IMR-90 (cell line): ENCODE measurements at regions not wholly inside any gene's neighbourhood (a gene's known extent, or its start where the extent isn't known, plus 50 kb on each side); places are given as distances from the start of the nearest gene placed in this dataset.

Experiments used
- ATAC-seq: fragments of 200-7000 bp; cut with Tn5 transposase; 2 replicates; pipeline ENCODE4 v1.9.1; 2020; ENCODE audit warnings: low read depth, mild to moderate bottlenecking, moderate library complexity
- BruUV-seq: library from RNA; stranded (reverse); fragments of 400-500 nt; replicated peaks from 2 replicates; lab custom pipeline; 2021; lab: Mats Ljungman, UMichigan
- CTCF ChIA-PET: fragments of 300-600 bp; formaldehyde crosslinking; extraction: SDS; loops from one replicate; lab custom pipeline; 2021; ENCODE audit warnings: antibody characterized with exemption; lab: Yijun Ruan, JAX
- POLR2A ChIA-PET: fragments of 300-600 bp; sonication (Branson Sonifier 250); formaldehyde crosslinking; loops from one replicate; lab custom pipeline; 2022; ENCODE audit warnings: antibody characterized with exemption; ENCODE audit not compliant: unreplicated experiment; lab: Charles Lee
- DNase-seq: peaks from one replicate; pipeline ENCODE4 v3.0.0; 2013
- H2AFZ ChIP-seq: replicated peaks from 2 replicates; pipeline ENCODE3; 2013; ENCODE audit warnings: low read length, mild to moderate bottlenecking; ENCODE audit not compliant: poor library complexity
- H2AK5ac ChIP-seq: 2 replicates; pipeline ENCODE4 v1.6.1; 2013; ENCODE audit warnings: low read depth, low read length, inconsistent platforms
- H2AK9ac ChIP-seq: replicated peaks from 2 replicates; pipeline ENCODE3; 2013; ENCODE audit warnings: mild to moderate bottlenecking, low read depth, low read length, moderate library complexity; ENCODE audit not compliant: poor library complexity
- H2BK120ac ChIP-seq: 2 replicates; pipeline ENCODE4 v1.6.1; 2013; ENCODE audit warnings: low read depth, low read length, inconsistent platforms
- H2BK15ac ChIP-seq: 3 replicates; pipeline ENCODE4 v1.6.1; 2013; ENCODE audit warnings: low read depth, low read length, inconsistent platforms
- H2BK20ac ChIP-seq: 2 replicates; pipeline ENCODE4 v1.6.1; 2013; ENCODE audit warnings: low read depth, mild to moderate bottlenecking, inconsistent platforms, low read length, moderate library complexity
- H2BK5ac ChIP-seq: 2 replicates; pipeline ENCODE4 v1.6.1; 2013; ENCODE audit warnings: mild to moderate bottlenecking, low read depth, low read length, inconsistent platforms; ENCODE audit not compliant: poor library complexity, severe bottlenecking
- H3K14ac ChIP-seq: replicated peaks from 2 replicates; pipeline ENCODE4 v1.6.1; 2013; ENCODE audit warnings: low read depth, low read length, inconsistent platforms
- H3K18ac ChIP-seq: 2 replicates; pipeline ENCODE4 v1.6.1; 2013; ENCODE audit warnings: low read depth, low read length, control low read depth
- H3K23ac ChIP-seq: 2 replicates; pipeline ENCODE4 v1.6.1; 2013; ENCODE audit warnings: low read depth, low read length, inconsistent platforms
- H3K27ac ChIP-seq: 2 replicates; pipeline ENCODE4 v1.5.1; 2013; ENCODE audit warnings: mild to moderate bottlenecking, control low read depth, low read length; ENCODE audit not compliant: insufficient read depth
- H3K27me3 ChIP-seq: 2 replicates; pipeline ENCODE4 v1.6.1; 2013; ENCODE audit warnings: low read length; ENCODE audit not compliant: control insufficient read depth, insufficient read depth
- H3K36me3 ChIP-seq: 2 replicates; pipeline ENCODE4 v1.6.1; 2013; ENCODE audit warnings: low read length, mixed read lengths; ENCODE audit not compliant: control insufficient read depth, insufficient read depth
- H3K4ac ChIP-seq: 2 replicates; pipeline ENCODE4 v1.6.1; 2013; ENCODE audit warnings: low read depth, low read length, inconsistent platforms
- H3K4me1 ChIP-seq: 2 replicates; pipeline ENCODE4 v1.6.1; 2013; ENCODE audit warnings: low read length, mixed read lengths; ENCODE audit not compliant: control insufficient read depth, insufficient read depth
- H3K4me2 ChIP-seq: 2 replicates; pipeline ENCODE4 v1.6.1; 2013; ENCODE audit warnings: low read depth, mild to moderate bottlenecking, control low read depth, low read length, moderate library complexity
- H3K4me3 ChIP-seq: 2 replicates; pipeline ENCODE4 v1.5.1; 2013; ENCODE audit warnings: low read depth, mild to moderate bottlenecking, control low read depth, low read length, moderate library complexity; ENCODE audit not compliant: insufficient read depth
- H3K56ac ChIP-seq: 2 replicates; pipeline ENCODE4 v1.6.1; 2013; ENCODE audit warnings: low read length, inconsistent platforms; ENCODE audit not compliant: insufficient read depth; ENCODE audit errors: extremely low read depth
- H3K79me1 ChIP-seq, 2 experiments: 2 replicates each; pipeline ENCODE4 v1.6.1; 2013; ENCODE audit warnings: low read length in 2 of 2, inconsistent platforms in 1 of 2, low read depth in 1 of 2
- H3K9ac ChIP-seq: 2 replicates; pipeline ENCODE4 v1.6.1; 2013; ENCODE audit warnings: low read depth, low read length, control low read depth
- H3K9me1 ChIP-seq: 2 replicates; pipeline ENCODE4 v1.6.1; 2013; ENCODE audit warnings: low read length, inconsistent platforms; ENCODE audit not compliant: insufficient read depth
- H3K9me3 ChIP-seq: 2 replicates; pipeline ENCODE4 v1.6.1; 2013; ENCODE audit warnings: low read length; ENCODE audit not compliant: control insufficient read depth, insufficient read depth
- H4K20me1 ChIP-seq: 2 replicates; pipeline ENCODE4 v1.6.1; 2013; ENCODE audit warnings: low read length, inconsistent platforms; ENCODE audit not compliant: insufficient read depth
- H4K5ac ChIP-seq: 2 replicates; pipeline ENCODE4 v1.6.1; 2013; ENCODE audit warnings: mild to moderate bottlenecking, low read depth, low read length, control low read depth
- H4K8ac ChIP-seq, 2 experiments: 2 replicates each; pipeline ENCODE4 v1.6.1; 2013; ENCODE audit warnings: low read depth in 2 of 2, low read length in 2 of 2, control low read depth in 1 of 2, inconsistent platforms in 1 of 2
- H4K91ac ChIP-seq: 2 replicates; pipeline ENCODE4 v1.6.1; 2013; ENCODE audit warnings: low read depth, low read length, inconsistent platforms; ENCODE audit not compliant: insufficient read depth
- BHLHE40 ChIP-seq: fragments of 150-350 bp; IDR thresholded peaks from 2 replicates; pipeline ENCODE4 v1.6.1; 2016; ENCODE audit warnings: mild to moderate bottlenecking, low read depth, low read length
- CEBPB ChIP-seq: IDR thresholded peaks from 2 replicates; pipeline ENCODE4 v1.6.1; 2012; ENCODE audit warnings: low read depth, low read length, improper control_type of control experiment
- CHD1 ChIP-seq: IDR thresholded peaks from 2 replicates; pipeline ENCODE4 v1.6.1; 2012; ENCODE audit warnings: low read depth, low read length, improper control_type of control experiment
- FOS ChIP-seq: fragments of 150-350 bp; IDR thresholded peaks from 2 replicates; pipeline ENCODE4 v1.6.1; 2016; ENCODE audit warnings: low read depth, low read length
- MAFK ChIP-seq: IDR thresholded peaks from 2 replicates; pipeline ENCODE4 v1.6.1; 2012; ENCODE audit warnings: low read depth, low read length, improper control_type of control experiment
- MAZ ChIP-seq: IDR thresholded peaks from 2 replicates; pipeline ENCODE4 v1.6.1; 2012; ENCODE audit warnings: low read depth, mild to moderate bottlenecking, low read length, improper control_type of control experiment, moderate library complexity, borderline replicate concordance
- MXI1 ChIP-seq: IDR thresholded peaks from 2 replicates; pipeline ENCODE4 v1.6.1; 2012; ENCODE audit warnings: low read depth, mild to moderate bottlenecking, low read length, moderate library complexity, borderline replicate concordance
- NFE2L2 ChIP-seq: fragments of 150-350 bp; IDR thresholded peaks from 2 replicates; pipeline ENCODE4 v1.6.1; 2016; ENCODE audit warnings: low read depth, mild to moderate bottlenecking, low read length
- RAD21 ChIP-seq: IDR thresholded peaks from 2 replicates; pipeline ENCODE4 v1.6.1; 2012; ENCODE audit warnings: low read length, improper control_type of control experiment
- RCOR1 ChIP-seq: IDR thresholded peaks from 2 replicates; pipeline ENCODE4 v1.6.1; 2012; ENCODE audit warnings: mild to moderate bottlenecking, low read length, improper control_type of control experiment; ENCODE audit not compliant: insufficient replicate concordance
- RFX5 ChIP-seq: IDR thresholded peaks from 2 replicates; pipeline ENCODE4 v1.8.0; 2012; ENCODE audit warnings: low read depth, mild to moderate bottlenecking, low read length, moderate library complexity
- SMC3 ChIP-seq: fragments of 150-350 bp; IDR thresholded peaks from 2 replicates; pipeline ENCODE4 v1.6.1; 2016; ENCODE audit warnings: low read depth, mild to moderate bottlenecking, antibody characterized with exemption, low read length, moderate library complexity
- WGBS, 2 experiments: methylation state at CpG; one replicate each; pipeline versions ENCODE4 v1.1.5 to v1.1.7; 2013; ENCODE audit warnings: missing lambda C conversion rate in 2 of 2; ENCODE audit not compliant: insufficient read length in 1 of 2; ENCODE audit errors: extremely low coverage in 2 of 2; 5-methylcytosine and 5-hydroxymethylcytosine counted together
- dilution Hi-C: fragments of 300-500 bp; cut with HindIII; formaldehyde crosslinking; loops from one replicate; pipeline ENCODE4 v1.14.3; 2018; ENCODE audit warnings: low sequenced_read_pairs; ENCODE audit not compliant: unreplicated experiment
- in situ Hi-C: fragments of 300-500 bp; cut with MboI; formaldehyde crosslinking; loops from 3 replicates; pipeline ENCODE4 v1.14.3; 2019; ENCODE audit warnings: low sequenced_read_pairs, inconsistent platforms, mixed read lengths
- intact Hi-C: fragments of 100-400 bp; cut with micrococcal nuclease; formaldehyde crosslinking; loops from 2 replicates; pipeline ENCODE4 v1.10.0; 2022
- TF ChIP-seq, protein P1 (sequence below): fragments of 150-350 bp; IDR thresholded peaks from 2 replicates; pipeline ENCODE4 v1.6.1; 2016; ENCODE audit warnings: low read depth, mild to moderate bottlenecking, low read length, moderate library complexity, borderline replicate concordance
- TF ChIP-seq, protein P2 (sequence below): fragments of 150-350 bp; IDR thresholded peaks from 2 replicates; pipeline ENCODE4 v1.6.1; 2017; ENCODE audit warnings: mild to moderate bottlenecking, antibody characterized with exemption, low read length, low read depth
- TF ChIP-seq, protein P3 (sequence below): conservative IDR thresholded peaks from 2 replicates; pipeline ENCODE4 v1.5.1; 2012; ENCODE audit warnings: mild to moderate bottlenecking, low read depth, low read length, improper control_type of control experiment

DNA sequence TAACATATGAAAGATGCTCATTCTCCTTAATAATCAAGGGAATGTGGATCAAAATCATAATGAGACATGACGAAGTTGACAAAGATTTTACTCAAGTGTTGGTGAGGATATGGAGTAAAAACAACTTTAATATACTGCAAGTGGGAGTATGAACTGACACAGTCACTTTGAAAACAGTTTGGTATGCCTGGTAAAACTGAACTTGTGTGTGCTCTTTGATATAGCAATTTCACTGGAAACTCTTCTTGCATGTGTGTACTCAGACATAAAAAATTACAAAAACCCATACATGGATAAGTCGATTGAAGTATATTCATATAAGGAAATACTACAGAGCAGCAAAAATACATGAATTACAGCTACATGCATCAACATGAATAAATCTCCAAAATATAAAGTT, 182.5 kb downstream of the NFKBIZ start:
- in situ Hi-C loops (no loop called here), intact Hi-C loops (no loop called here), dilution Hi-C loops (no loop called here)
- Histone ChIP-seq H2BK120ac (no peak overlapping the region), H3K9me1 (no peaks in the 10 kb centered on the region), H3K18ac (no peak overlapping the region), H3K56ac (no peak overlapping the region), H3K4me2 (no peak overlapping the region), H3K23ac (no peak overlapping the region), H2BK20ac (no peak overlapping the region), H4K91ac (no peak overlapping the region), H4K8ac (no peak overlapping the region), H3K36me3 (no peaks in the 10 kb centered on the region), H3K9ac (no peak overlapping the region), H4K5ac (no peak overlapping the region), H3K4ac (no peak overlapping the region), H2AK9ac (no peak overlapping the region), H2BK15ac (no peak overlapping the region), H3K4me1 (no peaks in the 10 kb centered on the region), H3K27ac (no peak overlapping the region), H3K4me3 (no peak overlapping the region), H3K14ac (no peak overlapping the region), H3K79me1 (no peaks in the 10 kb centered on the region), H3K27me3 (no peaks in the 10 kb centered on the region), H2AK5ac (no peak overlapping the region), H4K20me1 (no peaks in the 10 kb centered on the region), H2AFZ (no peak overlapping the region), H2BK5ac (no peak overlapping the region), H3K9me3 (no peaks in the 10 kb centered on the region)
- ATAC-seq (no peak), DNase-seq (no peak)
- no TSS peak for BruUV-seq
- CTCF ChIA-PET, result interaction anchor here (1.0 kb wide), 1 partner anchor 8 kb away, joined by 4 read pairs; no protein-coding TSS in a partner anchor
- POLR2A ChIA-PET, result no interaction called here
- TF ChIP-seq RFX5 (no peak), SMC3 (no peak), RAD21 (no peak), FOS (no peak), CHD1 (no peak), MAFK (no peak), MXI1 (no peak), MAZ (no peak), NFE2L2 (no peak), CEBPB (no peak), BHLHE40 (no peak), RCOR1 (no peak)
- TF ChIP-seq, protein P1, sequence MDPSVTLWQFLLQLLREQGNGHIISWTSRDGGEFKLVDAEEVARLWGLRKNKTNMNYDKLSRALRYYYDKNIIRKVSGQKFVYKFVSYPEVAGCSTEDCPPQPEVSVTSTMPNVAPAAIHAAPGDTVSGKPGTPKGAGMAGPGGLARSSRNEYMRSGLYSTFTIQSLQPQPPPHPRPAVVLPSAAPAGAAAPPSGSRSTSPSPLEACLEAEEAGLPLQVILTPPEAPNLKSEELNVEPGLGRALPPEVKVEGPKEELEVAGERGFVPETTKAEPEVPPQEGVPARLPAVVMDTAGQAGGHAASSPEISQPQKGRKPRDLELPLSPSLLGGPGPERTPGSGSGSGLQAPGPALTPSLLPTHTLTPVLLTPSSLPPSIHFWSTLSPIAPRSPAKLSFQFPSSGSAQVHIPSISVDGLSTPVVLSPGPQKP, result no peak
- TF ChIP-seq, protein P2, sequence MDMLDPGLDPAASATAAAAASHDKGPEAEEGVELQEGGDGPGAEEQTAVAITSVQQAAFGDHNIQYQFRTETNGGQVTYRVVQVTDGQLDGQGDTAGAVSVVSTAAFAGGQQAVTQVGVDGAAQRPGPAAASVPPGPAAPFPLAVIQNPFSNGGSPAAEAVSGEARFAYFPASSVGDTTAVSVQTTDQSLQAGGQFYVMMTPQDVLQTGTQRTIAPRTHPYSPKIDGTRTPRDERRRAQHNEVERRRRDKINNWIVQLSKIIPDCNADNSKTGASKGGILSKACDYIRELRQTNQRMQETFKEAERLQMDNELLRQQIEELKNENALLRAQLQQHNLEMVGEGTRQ, result no peak
- TF ChIP-seq, protein P3, sequence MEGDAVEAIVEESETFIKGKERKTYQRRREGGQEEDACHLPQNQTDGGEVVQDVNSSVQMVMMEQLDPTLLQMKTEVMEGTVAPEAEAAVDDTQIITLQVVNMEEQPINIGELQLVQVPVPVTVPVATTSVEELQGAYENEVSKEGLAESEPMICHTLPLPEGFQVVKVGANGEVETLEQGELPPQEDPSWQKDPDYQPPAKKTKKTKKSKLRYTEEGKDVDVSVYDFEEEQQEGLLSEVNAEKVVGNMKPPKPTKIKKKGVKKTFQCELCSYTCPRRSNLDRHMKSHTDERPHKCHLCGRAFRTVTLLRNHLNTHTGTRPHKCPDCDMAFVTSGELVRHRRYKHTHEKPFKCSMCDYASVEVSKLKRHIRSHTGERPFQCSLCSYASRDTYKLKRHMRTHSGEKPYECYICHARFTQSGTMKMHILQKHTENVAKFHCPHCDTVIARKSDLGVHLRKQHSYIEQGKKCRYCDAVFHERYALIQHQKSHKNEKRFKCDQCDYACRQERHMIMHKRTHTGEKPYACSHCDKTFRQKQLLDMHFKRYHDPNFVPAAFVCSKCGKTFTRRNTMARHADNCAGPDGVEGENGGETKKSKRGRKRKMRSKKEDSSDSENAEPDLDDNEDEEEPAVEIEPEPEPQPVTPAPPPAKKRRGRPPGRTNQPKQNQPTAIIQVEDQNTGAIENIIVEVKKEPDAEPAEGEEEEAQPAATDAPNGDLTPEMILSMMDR, result no peak
- no CpG with 5 or more reads among the region's 2 CpGs for WGBS, 2 experiments
